Neural crest cell (in vitro differentiated cells): ENCODE measurements at regions not wholly inside any gene's neighbourhood (a gene's known extent, or its start where the extent isn't known, plus 50 kb on each side); places are given as distances from the start of the nearest gene placed in this dataset.

ENCODE experiments used
- DNase-seq: peaks from one replicate; pipeline ENCODE4 v3.0.0; 2021; ENCODE audit warnings: low read depth, mixed read lengths, low spot score
- H3K27ac Mint-ChIP-seq: one replicate; pipeline ENCODE4 v1.8.0; 2021; ENCODE audit warnings: mild to moderate bottlenecking, mixed read lengths; ENCODE audit not compliant: unreplicated experiment
- H3K27me3 Mint-ChIP-seq: 2 replicates; pipeline ENCODE4 v1.8.0; 2021; ENCODE audit warnings: low read depth, mild to moderate bottlenecking, mixed read lengths
- H3K36me3 Mint-ChIP-seq: 2 replicates; pipeline ENCODE4 v1.8.0; 2021; ENCODE audit warnings: low read depth, mild to moderate bottlenecking, mixed read lengths
- H3K4me1 Mint-ChIP-seq: 2 replicates; pipeline ENCODE4 v1.8.0; 2021; ENCODE audit warnings: mixed read lengths
- H3K4me3 Mint-ChIP-seq: one replicate; pipeline ENCODE4 v1.8.0; 2021; ENCODE audit warnings: mild to moderate bottlenecking, mixed read lengths
- H3K9me3 Mint-ChIP-seq: 2 replicates; pipeline ENCODE4 v1.8.0; 2021; ENCODE audit warnings: mixed read lengths
- CTCF ChIP-seq: fragments of 200-600 bp; sonication (generic); conservative IDR thresholded peaks from 2 replicates; pipeline ENCODE4 v1.5.0; 2021; ENCODE audit warnings: antibody characterized with exemption, mild to moderate bottlenecking

- no peak for TF ChIP-seq CTCF
- Mint-ChIP-seq H3K4me1 (peaks cover 7% of the 10 kb centered on the region), H3K9me3 (peaks cover 4% of the 10 kb centered on the region), H3K36me3 (no peaks in the 10 kb centered on the region), H3K4me3 (no peak overlapping the region), H3K27ac (no peak overlapping the region), H3K27me3 (no peaks in the 10 kb centered on the region)
- no peak for DNase-seq
Measured at GRCh38 chr10:63801166-63801565, 280.0 kb downstream of the REEP3 start.

GRCh38 chr10:63806330-63806729 lies 285.1 kb downstream of the REEP3 start:
- Mint-ChIP-seq H3K27me3 (no peaks in the 10 kb centered on the region), H3K9me3 (peaks cover 18% of the 10 kb centered on the region), H3K4me3 (no peak overlapping the region), H3K27ac (no peak overlapping the region), H3K36me3 (no peaks in the 10 kb centered on the region), H3K4me1 (no peaks in the 10 kb centered on the region)
- no peak for DNase-seq
- no peak for TF ChIP-seq CTCF

GRCh38 chr10:63812501-63812900 lies 291.3 kb downstream of the REEP3 start:
- no peak for DNase-seq
- Mint-ChIP-seq H3K9me3 (peaks cover 31% of the 10 kb centered on the region), H3K27ac (no peak overlapping the region), H3K36me3 (peaks cover 24% of the 10 kb centered on the region), H3K27me3 (no peaks in the 10 kb centered on the region), H3K4me3 (no peak overlapping the region), H3K4me1 (no peaks in the 10 kb centered on the region)
- TF ChIP-seq CTCF, result no peak

GRCh38 chr10:63819753-63820329 lies 298.6 kb downstream of the REEP3 start:
- peak; percentile 63 for DNase-seq
- Mint-ChIP-seq H3K27ac (no peak overlapping the region), H3K4me1 (no peaks in the 10 kb centered on the region), H3K27me3 (no peaks in the 10 kb centered on the region), H3K9me3 (peaks cover 13% of the 10 kb centered on the region), H3K4me3 (no peak overlapping the region), H3K36me3 (peaks cover 4% of the 10 kb centered on the region)
- TF ChIP-seq CTCF, result peak; percentile 81

- H3K27ac Mint-ChIP-seq, result no peak overlapping the region
- no peaks in the 10 kb centered on the region for H3K4me1 Mint-ChIP-seq
Measured at GRCh38 chr10:63822496-63822895, 301.3 kb downstream of the REEP3 start.

More at GRCh38 chr10:63822496-63822895, 301.3 kb downstream of the REEP3 start:
- no peak for DNase-seq
- Mint-ChIP-seq H3K36me3 (no peaks in the 10 kb centered on the region), H3K27me3 (peaks cover 3% of the 10 kb centered on the region), H3K4me3 (no peak overlapping the region), H3K9me3 (peaks cover 6% of the 10 kb centered on the region)
- no peak for TF ChIP-seq CTCF
